ENCODE measurements at regions not wholly inside any gene's neighbourhood (a gene's known extent, or its start where the extent isn't known, plus 50 kb on each side); places are given as distances from the start of the nearest gene placed in this dataset.

GRCh38 chr6:120604510-120604909, 729.8 kb downstream of the TBC1D32 start:
- intact Hi-C loops (cut with micrococcal nuclease) = no loop called here
- Histone ChIP-seq H3K14ac (replicated peaks; ENCODE audit: low read depth, low read length) (no peak overlapping the region), H3K9ac (ENCODE audit: low read depth, low read length) (no peak overlapping the region), H3K4ac (ENCODE audit: low read depth, low read length) (no peak overlapping the region), H3K36me3 (ENCODE audit: control insufficient read depth, insufficient read depth, low read length) (no peaks in the 10 kb centered on the region), H3K4me1 (ENCODE audit: control insufficient read depth, insufficient read depth, low read length) (no peaks in the 10 kb centered on the region), H3K27ac (ENCODE audit: insufficient read depth, low read length) (no peak overlapping the region), H3K18ac (ENCODE audit: low read depth, low read length) (no peak overlapping the region), H4K5ac (ENCODE audit: low read depth, low read length) (no peak overlapping the region), H3K4me2 (ENCODE audit: low read depth, low read length) (no peak overlapping the region), H3K56ac (ENCODE audit: extremely low read depth, insufficient read depth, low read length) (no peak overlapping the region), H2BK120ac (ENCODE audit: low read depth, low read length) (no peak overlapping the region), H3K27me3 (ENCODE audit: control insufficient read depth, insufficient read depth, low read length) (no peaks in the 10 kb centered on the region), H3K79me1 (ENCODE audit: low read depth in 1 of 2, low read length in 2 of 2) (no peaks in the 10 kb centered on the region), H2AK9ac (replicated peaks; ENCODE audit: low read depth, low read length, poor library complexity) (no peak overlapping the region), H4K91ac (ENCODE audit: insufficient read depth, low read depth, low read length) (no peak overlapping the region), H2BK5ac (ENCODE audit: low read depth, low read length, poor library complexity, severe bottlenecking) (no peak overlapping the region), H3K4me3 (ENCODE audit: insufficient read depth, low read depth, low read length) (no peak overlapping the region), H2BK20ac (ENCODE audit: low read depth, low read length) (no peak overlapping the region), H3K23ac (ENCODE audit: low read depth, low read length) (no peak overlapping the region), H2AK5ac (ENCODE audit: low read depth, low read length) (no peak overlapping the region), H4K8ac (ENCODE audit: low read depth in 2 of 2, low read length in 2 of 2) (no peak overlapping the region), H3K9me1 (ENCODE audit: insufficient read depth, low read length) (no peaks in the 10 kb centered on the region), H2BK15ac (ENCODE audit: low read depth, low read length) (no peak overlapping the region), H3K9me3 (ENCODE audit: control insufficient read depth, insufficient read depth, low read length) (peaks cover 4% of the 10 kb centered on the region; the same call in 1 of the 2 replicates), H4K20me1 (ENCODE audit: insufficient read depth, low read length) (no peaks in the 10 kb centered on the region), H2AFZ (replicated peaks; ENCODE audit: low read length, poor library complexity) (no peak overlapping the region)
- POLR2A ChIA-PET (ENCODE audit: unreplicated experiment) = no interaction called here
- ATAC-seq (ENCODE audit: low read depth) (no peak), DNase-seq (no peak)
- no CpG with 5 or more reads among the region's 1 CpG for WGBS, 2 experiments (ENCODE audit: extremely low coverage in 2 of 2, insufficient read length in 1 of 2)
- no TSS peak for BruUV-seq (replicated peaks)
- CTCF ChIA-PET = no interaction called here
- dilution Hi-C loops (cut with HindIII; ENCODE audit: low sequenced_read_pairs, unreplicated experiment) = no loop called here
- in situ Hi-C loops (cut with MboI; ENCODE audit: low sequenced_read_pairs) = no loop called here
- TF ChIP-seq RCOR1 (IDR thresholded peaks at IDR 0.05; ENCODE audit: insufficient replicate concordance, low read length) = no peak
- TF ChIP-seq CEBPB (IDR thresholded peaks at IDR 0.05; ENCODE audit: low read depth, low read length) = no peak
- no peak for TF ChIP-seq NFE2L2 (IDR thresholded peaks at IDR 0.05; ENCODE audit: low read depth, low read length)
- no peak for TF ChIP-seq SMC3 (IDR thresholded peaks at IDR 0.05; ENCODE audit: low read depth, low read length)
- TF ChIP-seq BHLHE40 (IDR thresholded peaks at IDR 0.05; ENCODE audit: low read depth, low read length) = no peak
- TF ChIP-seq, protein P1, sequence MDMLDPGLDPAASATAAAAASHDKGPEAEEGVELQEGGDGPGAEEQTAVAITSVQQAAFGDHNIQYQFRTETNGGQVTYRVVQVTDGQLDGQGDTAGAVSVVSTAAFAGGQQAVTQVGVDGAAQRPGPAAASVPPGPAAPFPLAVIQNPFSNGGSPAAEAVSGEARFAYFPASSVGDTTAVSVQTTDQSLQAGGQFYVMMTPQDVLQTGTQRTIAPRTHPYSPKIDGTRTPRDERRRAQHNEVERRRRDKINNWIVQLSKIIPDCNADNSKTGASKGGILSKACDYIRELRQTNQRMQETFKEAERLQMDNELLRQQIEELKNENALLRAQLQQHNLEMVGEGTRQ (IDR thresholded peaks at IDR 0.05; ENCODE audit: low read depth, low read length) = no peak
- TF ChIP-seq, protein P2, sequence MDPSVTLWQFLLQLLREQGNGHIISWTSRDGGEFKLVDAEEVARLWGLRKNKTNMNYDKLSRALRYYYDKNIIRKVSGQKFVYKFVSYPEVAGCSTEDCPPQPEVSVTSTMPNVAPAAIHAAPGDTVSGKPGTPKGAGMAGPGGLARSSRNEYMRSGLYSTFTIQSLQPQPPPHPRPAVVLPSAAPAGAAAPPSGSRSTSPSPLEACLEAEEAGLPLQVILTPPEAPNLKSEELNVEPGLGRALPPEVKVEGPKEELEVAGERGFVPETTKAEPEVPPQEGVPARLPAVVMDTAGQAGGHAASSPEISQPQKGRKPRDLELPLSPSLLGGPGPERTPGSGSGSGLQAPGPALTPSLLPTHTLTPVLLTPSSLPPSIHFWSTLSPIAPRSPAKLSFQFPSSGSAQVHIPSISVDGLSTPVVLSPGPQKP (IDR thresholded peaks at IDR 0.05; ENCODE audit: borderline replicate concordance, low read depth, low read length) = no peak
- no peak for TF ChIP-seq FOS (IDR thresholded peaks at IDR 0.05; ENCODE audit: low read depth, low read length)
- no peak for TF ChIP-seq CTCF (conservative IDR thresholded peaks at IDR 0.05; ENCODE audit: low read depth, low read length)
- TF ChIP-seq MXI1 (IDR thresholded peaks at IDR 0.05; ENCODE audit: borderline replicate concordance, low read depth, low read length) = no peak
- TF ChIP-seq CHD1 (IDR thresholded peaks at IDR 0.05; ENCODE audit: low read depth, low read length) = no peak
- no peak for TF ChIP-seq RFX5 (IDR thresholded peaks at IDR 0.05; ENCODE audit: low read depth, low read length)
- TF ChIP-seq MAFK (IDR thresholded peaks at IDR 0.05; ENCODE audit: low read depth, low read length) = no peak
- TF ChIP-seq MAZ (IDR thresholded peaks at IDR 0.05; ENCODE audit: borderline replicate concordance, low read depth, low read length) = no peak
- TF ChIP-seq RAD21 (IDR thresholded peaks at IDR 0.05; ENCODE audit: low read length) = no peak
- TF ChIP-seq POLR2A (IDR thresholded peaks at IDR 0.05; ENCODE audit: low read depth, low read length) = no peak

Data from IMR-90 (cell line).